ENCODE measurements at regions not wholly inside any gene's neighbourhood (a gene's known extent, or its start where the extent isn't known, plus 50 kb on each side); places are given as distances from the start of the nearest gene placed in this dataset.

DNA sequence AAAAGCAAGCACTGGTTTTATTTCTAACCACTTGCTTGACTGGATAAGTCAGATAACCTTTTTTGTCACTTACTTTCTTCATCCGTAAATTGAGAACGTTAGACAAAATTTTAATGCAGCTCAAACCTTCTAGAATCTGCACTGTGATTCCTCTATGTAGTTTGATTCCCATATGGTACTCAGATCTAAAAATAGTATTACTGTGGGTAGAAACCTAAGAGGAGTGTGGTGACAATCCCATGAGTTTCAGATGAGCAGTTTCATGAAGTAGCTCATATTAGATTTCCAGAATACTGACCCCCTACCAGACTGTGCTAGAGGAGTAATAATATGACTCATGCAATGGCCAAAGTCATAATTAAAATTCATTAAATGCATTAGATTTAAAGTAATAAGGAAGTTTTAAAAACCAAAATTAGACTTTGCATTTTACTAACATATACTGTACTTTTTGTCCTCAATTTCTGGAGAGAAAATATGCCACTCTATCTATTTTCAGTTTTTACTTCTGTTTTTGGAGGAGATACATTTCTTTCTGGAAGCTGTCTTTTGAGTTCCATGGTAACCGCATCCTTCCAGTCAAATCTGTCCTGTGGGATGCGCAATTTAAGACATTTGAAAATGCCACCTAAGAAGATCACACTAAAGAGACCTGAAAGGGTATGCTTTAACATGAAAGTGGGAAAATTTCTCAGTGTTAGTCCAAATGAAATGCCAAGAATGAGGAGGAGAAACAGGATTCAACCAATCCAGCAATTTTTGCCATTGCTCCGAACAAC, 64.1 kb upstream of the GPM6A start:
- TF ChIP-seq ETV6 (CRISPR knock-in tag; IDR thresholded peaks at IDR 0.05) (no peak), USF2 (CRISPR knock-in tag; IDR thresholded peaks at IDR 0.05) (no peak), TEAD4 (CRISPR knock-in tag; IDR thresholded peaks at IDR 0.05) (no peak), CTCF (IDR thresholded peaks at IDR 0.05) (no peak), GTF2I (CRISPR knock-in tag; conservative IDR thresholded peaks at IDR 0.05) (no peak), E2F1 (CRISPR knock-in tag; IDR thresholded peaks at IDR 0.05) (no peak), CREM (CRISPR knock-in tag; IDR thresholded peaks at IDR 0.05) (no peak)
- TF ChIP-seq, protein P1, sequence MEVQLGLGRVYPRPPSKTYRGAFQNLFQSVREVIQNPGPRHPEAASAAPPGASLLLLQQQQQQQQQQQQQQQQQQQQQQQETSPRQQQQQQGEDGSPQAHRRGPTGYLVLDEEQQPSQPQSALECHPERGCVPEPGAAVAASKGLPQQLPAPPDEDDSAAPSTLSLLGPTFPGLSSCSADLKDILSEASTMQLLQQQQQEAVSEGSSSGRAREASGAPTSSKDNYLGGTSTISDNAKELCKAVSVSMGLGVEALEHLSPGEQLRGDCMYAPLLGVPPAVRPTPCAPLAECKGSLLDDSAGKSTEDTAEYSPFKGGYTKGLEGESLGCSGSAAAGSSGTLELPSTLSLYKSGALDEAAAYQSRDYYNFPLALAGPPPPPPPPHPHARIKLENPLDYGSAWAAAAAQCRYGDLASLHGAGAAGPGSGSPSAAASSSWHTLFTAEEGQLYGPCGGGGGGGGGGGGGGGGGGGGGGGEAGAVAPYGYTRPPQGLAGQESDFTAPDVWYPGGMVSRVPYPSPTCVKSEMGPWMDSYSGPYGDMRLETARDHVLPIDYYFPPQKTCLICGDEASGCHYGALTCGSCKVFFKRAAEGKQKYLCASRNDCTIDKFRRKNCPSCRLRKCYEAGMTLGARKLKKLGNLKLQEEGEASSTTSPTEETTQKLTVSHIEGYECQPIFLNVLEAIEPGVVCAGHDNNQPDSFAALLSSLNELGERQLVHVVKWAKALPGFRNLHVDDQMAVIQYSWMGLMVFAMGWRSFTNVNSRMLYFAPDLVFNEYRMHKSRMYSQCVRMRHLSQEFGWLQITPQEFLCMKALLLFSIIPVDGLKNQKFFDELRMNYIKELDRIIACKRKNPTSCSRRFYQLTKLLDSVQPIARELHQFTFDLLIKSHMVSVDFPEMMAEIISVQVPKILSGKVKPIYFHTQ (CRISPR knock-in tag; IDR thresholded peaks at IDR 0.05): no peak

All from WTC11 (cell line).